ENCODE measurements at regions not wholly inside any gene's neighbourhood (a gene's known extent, or its start where the extent isn't known, plus 50 kb on each side); places are given as distances from the start of the nearest gene placed in this dataset.
A peak's percentile ranks its signal among the peaks of the same experiment; 100 is the strongest.

GRCh38 chr14:76922584-76922983 is 96.4 kb downstream of the LRRC74A start:
- no peaks in the 10 kb centered on the region for H3K9me3 ChIP-seq
- DNase-seq (no peak), ATAC-seq (no peak)
- no peak overlapping the region for H3K4me3 ChIP-seq
- intact Hi-C loops (cut with DNase I, micrococcal nuclease): no loop called here
- no peak for TF ChIP-seq CTCF (IDR thresholded peaks at IDR 0.05)
- H3K4me1 ChIP-seq (ENCODE audit: low read depth): peaks cover 19% of the 10 kb centered on the region
- no peaks in the 10 kb centered on the region for H3K36me3 ChIP-seq (ENCODE audit: low read depth)

DNA sequence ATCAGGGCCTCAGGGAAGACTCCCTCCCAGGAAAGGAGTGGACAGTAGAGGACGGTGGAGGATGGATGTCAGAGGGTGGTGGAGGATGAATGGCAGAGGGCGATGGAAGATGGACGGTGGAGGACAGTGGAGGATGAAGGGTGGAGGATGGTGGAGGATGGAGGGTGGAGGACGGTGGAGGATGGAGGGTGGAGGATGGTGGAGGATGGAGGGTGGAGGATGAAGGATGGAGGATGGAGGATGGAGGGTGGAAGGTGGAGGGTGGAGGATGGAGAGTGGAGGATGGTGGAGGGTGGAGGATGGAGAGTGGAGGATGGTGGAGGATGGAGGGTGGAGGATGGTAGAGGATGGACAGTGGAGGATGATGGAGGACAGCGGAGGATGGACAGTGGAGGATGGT is 95.9 kb downstream of the LRRC74A start:
- Histone ChIP-seq H3K4me3 (no peak overlapping the region), H3K9me3 (no peaks in the 10 kb centered on the region), H3K4me1 (ENCODE audit: low read depth) (peaks cover 19% of the 10 kb centered on the region), H3K36me3 (ENCODE audit: low read depth) (no peaks in the 10 kb centered on the region)
- DNase-seq: no peak
- ATAC-seq: no peak
- TF ChIP-seq CTCF (IDR thresholded peaks at IDR 0.05): no peak
- intact Hi-C loops (cut with DNase I, micrococcal nuclease): no loop called here

GRCh38 chr14:76921088-76921399 is 94.8 kb downstream of the LRRC74A start:
- no peaks in the 10 kb centered on the region for H3K36me3 ChIP-seq (ENCODE audit: low read depth)
- DNase-seq (no peak), ATAC-seq (no peak)
- H3K4me1 ChIP-seq (ENCODE audit: low read depth): peaks cover 22% of the 10 kb centered on the region
- no peak overlapping the region for H3K4me3 ChIP-seq
- TF ChIP-seq CTCF (IDR thresholded peaks at IDR 0.05): no peak
- intact Hi-C loops (cut with DNase I, micrococcal nuclease): no loop called here
- H3K9me3 ChIP-seq: no peaks in the 10 kb centered on the region

DNA sequence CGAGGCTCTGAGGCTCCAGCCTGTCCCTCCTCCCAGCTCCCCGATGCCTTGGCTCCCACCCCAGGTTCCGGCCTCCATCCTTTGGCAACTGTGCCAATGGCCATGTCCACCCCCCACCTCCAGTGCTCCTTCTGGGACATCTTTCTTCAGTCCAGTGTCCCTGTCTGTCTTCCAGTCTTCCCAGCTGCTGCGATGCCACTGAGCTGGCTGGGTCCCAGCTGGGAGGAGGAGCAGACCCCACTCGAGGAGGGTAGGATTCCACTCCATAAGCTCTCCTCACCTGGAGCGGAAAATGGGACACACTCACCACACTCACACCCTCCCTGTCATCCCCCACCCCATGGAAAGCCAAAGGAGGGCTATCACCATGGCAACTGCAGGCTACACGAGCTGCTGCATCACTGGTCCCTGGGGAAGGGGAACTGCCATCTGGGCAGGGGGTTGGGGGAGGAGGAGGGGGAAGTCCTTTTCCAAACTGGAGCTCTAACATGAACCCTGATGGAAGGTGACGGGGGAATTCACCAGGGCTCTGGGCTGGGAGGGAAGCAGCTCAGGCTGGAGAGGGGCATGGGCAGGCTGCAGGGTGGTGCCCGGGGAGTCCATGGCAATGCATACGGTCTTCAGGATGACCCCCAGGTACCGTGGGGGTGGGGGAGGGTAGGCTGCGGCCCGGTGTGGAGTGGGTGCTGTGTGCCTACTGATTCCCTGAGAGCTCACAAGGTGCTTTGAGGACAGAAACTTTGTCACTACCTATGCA is 94.3 kb downstream of the LRRC74A start:
- TF ChIP-seq CTCF (IDR thresholded peaks at IDR 0.05): no peak
- Histone ChIP-seq H3K4me1 (ENCODE audit: low read depth) (peaks cover 22% of the 10 kb centered on the region), H3K4me3 (no peak overlapping the region), H3K36me3 (ENCODE audit: low read depth) (no peaks in the 10 kb centered on the region), H3K9me3 (no peaks in the 10 kb centered on the region)
- peak in 1 of 3 donors; percentile 60 for DNase-seq
- intact Hi-C loops (cut with DNase I, micrococcal nuclease): no loop called here
- ATAC-seq: no peak

DNA sequence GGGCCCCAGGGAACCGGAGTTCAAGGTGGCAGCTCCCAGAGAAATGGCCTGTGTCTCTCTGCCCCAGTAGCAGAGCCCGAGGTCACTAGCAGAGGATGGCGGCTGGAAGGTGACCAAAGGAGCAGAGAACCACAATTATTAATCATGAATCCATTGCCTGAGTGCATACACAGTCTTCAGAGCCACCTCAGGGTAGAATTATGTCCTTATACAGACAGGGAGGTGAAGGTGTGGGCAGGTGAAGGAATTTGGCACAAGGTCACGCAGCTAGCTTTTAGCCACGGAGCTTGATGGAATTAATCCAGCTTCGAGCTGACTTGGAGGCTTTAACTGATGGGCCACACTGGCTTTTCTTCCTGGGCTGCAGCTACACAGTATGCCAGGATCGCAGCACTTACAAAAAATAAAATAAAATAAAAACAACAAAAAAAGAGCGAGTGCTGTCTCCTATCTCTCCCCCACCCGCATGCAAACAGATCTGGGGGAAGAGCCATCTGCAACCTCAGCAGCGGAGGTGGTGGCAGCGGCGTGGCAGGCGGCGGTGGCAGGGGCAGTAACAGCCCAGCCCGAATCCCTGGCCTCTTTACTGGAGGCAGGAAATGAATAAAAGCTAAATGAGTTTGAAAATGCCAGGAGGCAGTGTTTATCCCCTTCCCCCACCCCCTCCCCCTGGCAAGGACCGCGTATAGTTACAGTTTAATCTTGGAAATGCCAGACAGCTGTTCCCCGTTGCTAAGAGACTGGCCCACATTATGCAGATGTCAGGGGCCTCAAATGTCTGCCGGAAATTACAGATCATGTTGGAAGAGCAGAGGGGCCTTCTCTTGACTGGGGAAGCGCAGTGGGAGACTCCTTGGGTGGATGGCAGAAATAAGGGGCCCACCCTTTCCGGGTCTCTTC is 93.5 kb downstream of the LRRC74A start:
- DNase-seq: peak; percentile 47 to 62 (median 61)
- TF ChIP-seq CTCF (IDR thresholded peaks at IDR 0.05): no peak
- Histone ChIP-seq H3K36me3 (ENCODE audit: low read depth) (no peaks in the 10 kb centered on the region), H3K4me1 (ENCODE audit: low read depth) (peaks cover 22% of the 10 kb centered on the region), H3K9me3 (no peaks in the 10 kb centered on the region), H3K4me3 (no peak overlapping the region)
- intact Hi-C loops (cut with DNase I, micrococcal nuclease): loop anchor here in 1 of 2 donors (5.0 kb wide), 1 partner anchor 133 kb away; no protein-coding TSS in a partner anchor
- peak; percentile 57 for ATAC-seq

Measured in mucosa of descending colon (tissue), 3 donors.